ENCODE measurements at regions not wholly inside any gene's neighbourhood (a gene's known extent, or its start where the extent isn't known, plus 50 kb on each side); places are given as distances from the start of the nearest gene placed in this dataset.

DNA sequence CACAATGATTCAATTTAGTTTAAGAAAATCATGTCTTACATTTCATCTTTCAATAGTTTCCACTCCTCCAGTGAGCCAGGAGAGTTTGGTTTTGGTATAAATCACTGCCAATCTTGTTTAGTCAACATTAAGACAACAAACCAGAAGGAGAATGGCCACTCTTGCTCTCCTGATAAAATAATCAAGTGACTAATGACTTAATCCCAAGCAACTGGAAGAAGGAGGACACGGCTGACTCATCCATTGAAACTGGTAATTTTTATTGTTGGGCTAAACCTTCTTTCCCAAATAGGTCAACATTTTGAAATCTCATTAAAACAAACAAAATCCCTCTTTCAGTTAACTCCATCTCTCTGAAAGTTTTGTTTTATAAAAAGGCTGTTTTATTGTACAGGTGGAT is 230.2 kb downstream of the CLCN4 start:
- H4K8ac ChIP-seq (ENCODE audit: low read depth in 2 of 2, low read length in 2 of 2), result no peak overlapping the region
- H2BK5ac ChIP-seq (ENCODE audit: low read depth, low read length, poor library complexity, severe bottlenecking), result no peak overlapping the region
- no peak overlapping the region for H3K4ac ChIP-seq (ENCODE audit: low read depth, low read length)
- 0 out of 2 replicates have a peak, but pooled peaks cover 2% of the 10 kb centered on the region for H3K4me1 ChIP-seq (ENCODE audit: control insufficient read depth, insufficient read depth, low read length)
- H3K4me3 ChIP-seq (ENCODE audit: insufficient read depth, low read depth, low read length), result no peak overlapping the region
- 0 out of 2 replicates have a peak, but pooled peaks cover 2% of the 10 kb centered on the region for H3K9me3 ChIP-seq (ENCODE audit: control insufficient read depth, insufficient read depth, low read length)
- ChIA-PET CTCF (no interaction called here), POLR2A (ENCODE audit: unreplicated experiment) (no interaction called here)
- no peak overlapping the region for H2AK9ac ChIP-seq (replicated peaks; ENCODE audit: low read depth, low read length, poor library complexity)
- H3K14ac ChIP-seq (replicated peaks; ENCODE audit: low read depth, low read length), result no peak overlapping the region
- in situ Hi-C loops (cut with MboI; ENCODE audit: low sequenced_read_pairs) (no loop called here), dilution Hi-C loops (cut with HindIII; ENCODE audit: low sequenced_read_pairs, unreplicated experiment) (no loop called here), intact Hi-C loops (cut with micrococcal nuclease) (no loop called here)
- no peaks in the 10 kb centered on the region for H3K36me3 ChIP-seq (ENCODE audit: control insufficient read depth, insufficient read depth, low read length)
- no peak overlapping the region for H2BK20ac ChIP-seq (ENCODE audit: low read depth, low read length)
- TF ChIP-seq FOS (IDR thresholded peaks at IDR 0.05; ENCODE audit: low read depth, low read length), result peak; percentile 17; the same call in 1 of the 2 replicates
- no peak for TF ChIP-seq MAZ (IDR thresholded peaks at IDR 0.05; ENCODE audit: borderline replicate concordance, low read depth, low read length)
- no peak overlapping the region for H2AK5ac ChIP-seq (ENCODE audit: low read depth, low read length)
- no peaks in the 10 kb centered on the region for H3K9me1 ChIP-seq (ENCODE audit: insufficient read depth, low read length)
- H3K27ac ChIP-seq (ENCODE audit: insufficient read depth, low read length), result no peak overlapping the region
- no peak overlapping the region for H4K5ac ChIP-seq (ENCODE audit: low read depth, low read length)
- H3K56ac ChIP-seq (ENCODE audit: extremely low read depth, insufficient read depth, low read length), result no peak overlapping the region
- peak; percentile 41 for DNase-seq
- H4K91ac ChIP-seq (ENCODE audit: insufficient read depth, low read depth, low read length), result no peak overlapping the region
- WGBS, 2 experiments (ENCODE audit: extremely low coverage in 2 of 2, insufficient read length in 1 of 2), result no CpG with 5 or more reads among the region's 1 CpG
- H4K20me1 ChIP-seq (ENCODE audit: insufficient read depth, low read length), result no peaks in the 10 kb centered on the region
- no peaks in the 10 kb centered on the region for H3K79me1 ChIP-seq (ENCODE audit: low read depth in 1 of 2, low read length in 2 of 2)
- H2BK120ac ChIP-seq (ENCODE audit: low read depth, low read length), result no peak overlapping the region
- no peak overlapping the region for H3K23ac ChIP-seq (ENCODE audit: low read depth, low read length)
- no peak overlapping the region for H3K4me2 ChIP-seq (ENCODE audit: low read depth, low read length)
- no TSS peak for BruUV-seq (replicated peaks)
- no peak overlapping the region for H3K9ac ChIP-seq (ENCODE audit: low read depth, low read length)
- peak; percentile 32 for ATAC-seq (ENCODE audit: low read depth)
- H3K27me3 ChIP-seq (ENCODE audit: control insufficient read depth, insufficient read depth, low read length), result no peaks in the 10 kb centered on the region
- no peak overlapping the region for H2AFZ ChIP-seq (replicated peaks; ENCODE audit: low read length, poor library complexity)
- H2BK15ac ChIP-seq (ENCODE audit: low read depth, low read length), result no peak overlapping the region
- no peak overlapping the region for H3K18ac ChIP-seq (ENCODE audit: low read depth, low read length)

Measured in IMR-90 (cell line).